ENCODE measurements at regions not wholly inside any gene's neighbourhood (a gene's known extent, or its start where the extent isn't known, plus 50 kb on each side); places are given as distances from the start of the nearest gene placed in this dataset.
"Not testable (repeated sequence)": the region's sequence is repeated elsewhere in the genome, so short reads cannot be mapped to it uniquely, and the experiment has no call there.

DNA sequence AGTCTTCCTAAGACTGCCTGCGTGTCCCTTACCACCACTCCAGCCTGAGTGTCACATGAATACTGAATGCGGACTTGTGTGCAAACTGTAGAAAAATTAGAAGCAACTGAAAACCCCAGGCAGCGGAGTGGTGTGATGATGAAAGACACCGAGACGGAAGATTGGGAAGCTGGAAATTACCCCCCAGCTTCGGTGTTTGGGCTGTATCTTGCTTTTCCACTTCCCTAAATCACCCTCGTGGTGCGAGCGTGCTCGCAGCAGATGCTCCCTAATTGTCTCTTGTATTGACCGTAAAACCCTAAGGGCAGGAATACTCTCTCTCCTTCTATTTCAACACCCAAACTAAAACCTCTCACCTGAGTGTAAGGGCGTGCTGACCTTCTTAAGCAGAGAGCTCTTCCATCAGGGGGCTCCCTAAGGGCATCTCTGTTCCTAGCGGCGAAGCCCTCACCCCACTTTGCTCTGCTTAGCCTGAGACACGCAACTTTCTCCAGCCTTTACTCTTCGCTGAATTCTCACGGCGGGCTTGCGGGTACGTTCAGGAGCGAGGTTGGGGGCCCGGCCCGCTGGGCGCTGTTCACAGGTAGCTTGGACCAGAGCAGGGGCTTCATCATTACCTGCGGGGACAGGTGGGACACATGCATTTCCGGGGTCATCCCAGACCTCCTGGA, 62.4 kb downstream of the CRYBB2 start:
- DNase-seq (ENCODE audit: low read depth): no peak

DNA sequence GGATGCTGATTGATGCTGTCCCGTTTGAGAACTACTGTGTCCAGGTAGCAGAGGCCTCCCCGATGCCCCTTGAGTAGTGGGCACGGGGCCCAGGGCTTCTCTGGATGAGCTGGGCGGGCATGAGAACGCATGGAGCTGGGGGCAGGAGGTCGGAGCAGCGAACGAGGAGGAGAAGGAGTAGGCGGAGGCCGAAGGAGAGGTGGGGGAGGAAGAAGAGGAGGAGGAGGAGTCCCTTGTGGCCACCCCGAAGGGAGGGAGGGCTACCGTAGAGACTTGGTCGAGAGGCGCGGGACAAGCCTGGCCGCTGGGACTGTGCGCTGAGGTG, 62.9 kb downstream of the CRYBB2 start:
- DNase-seq (ENCODE audit: low read depth): no peak

DNA sequence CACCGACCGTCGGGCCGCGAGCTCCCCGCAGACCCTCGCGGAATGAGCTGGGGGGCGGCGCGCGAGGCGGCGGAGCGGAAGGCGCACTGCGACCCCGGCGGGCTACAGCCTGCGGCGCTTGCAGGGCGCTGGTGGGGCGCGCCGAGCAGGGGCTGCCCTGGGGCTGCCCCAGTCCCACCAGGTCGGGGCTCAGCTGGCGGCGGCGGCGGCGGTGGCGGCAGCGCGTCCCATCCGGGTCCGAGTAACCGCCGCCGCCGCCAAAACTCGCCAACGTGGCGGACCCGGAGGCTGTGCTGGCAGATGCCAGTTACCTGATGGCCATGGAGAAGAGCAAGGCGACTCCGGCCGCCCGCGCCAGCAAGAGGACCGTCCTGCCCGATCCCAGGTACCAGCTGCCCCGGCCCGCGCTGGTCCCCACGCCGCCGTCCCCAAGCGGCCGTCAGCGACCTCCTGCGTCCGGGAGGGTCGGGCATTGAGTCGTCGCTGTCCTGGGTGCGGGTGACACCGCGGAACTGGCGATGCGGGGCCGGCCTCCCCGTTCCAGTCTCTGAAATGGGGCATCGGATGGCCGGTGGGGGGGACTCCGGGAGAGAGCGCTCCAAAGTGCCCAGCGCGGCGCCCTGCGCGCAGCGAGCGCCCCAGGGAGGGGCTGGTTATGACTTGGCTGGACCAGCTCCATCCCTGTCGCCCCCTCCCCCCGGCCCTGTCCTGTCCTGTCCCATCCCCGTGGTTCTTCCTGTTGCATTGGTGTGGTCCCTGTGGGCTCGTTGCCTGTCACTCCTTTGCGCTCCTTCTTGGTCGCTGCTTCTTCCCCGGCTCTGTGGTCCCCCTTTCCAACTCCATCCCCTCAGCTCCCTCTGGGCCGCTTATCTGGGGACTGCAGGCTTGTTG, 63.5 kb downstream of the CRYBB2 start:
- DNase-seq (ENCODE audit: low read depth): no peak

DNA sequence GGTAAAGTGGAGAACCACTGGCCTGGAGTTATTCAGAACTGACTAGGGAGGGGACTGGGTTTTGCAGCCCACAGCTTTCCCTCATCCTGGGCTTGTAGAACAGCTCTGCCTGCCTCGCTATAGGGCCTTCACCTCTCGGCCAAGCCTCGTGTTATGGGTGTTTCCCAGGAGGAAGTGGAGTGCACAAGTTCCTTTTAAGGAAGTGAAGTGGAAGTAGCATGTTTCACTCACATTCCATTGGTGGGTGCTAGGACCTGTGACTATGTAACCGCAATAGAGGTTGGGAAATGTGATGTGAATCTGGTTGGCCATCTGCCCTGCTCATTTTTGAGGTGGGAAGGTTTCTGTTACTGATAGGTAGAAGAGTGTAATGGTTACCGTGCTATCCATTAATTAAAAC, 69.0 kb downstream of the CRYBB2 start:
- not testable (repeated sequence) for DNase-seq (ENCODE audit: low read depth)

DNA sequence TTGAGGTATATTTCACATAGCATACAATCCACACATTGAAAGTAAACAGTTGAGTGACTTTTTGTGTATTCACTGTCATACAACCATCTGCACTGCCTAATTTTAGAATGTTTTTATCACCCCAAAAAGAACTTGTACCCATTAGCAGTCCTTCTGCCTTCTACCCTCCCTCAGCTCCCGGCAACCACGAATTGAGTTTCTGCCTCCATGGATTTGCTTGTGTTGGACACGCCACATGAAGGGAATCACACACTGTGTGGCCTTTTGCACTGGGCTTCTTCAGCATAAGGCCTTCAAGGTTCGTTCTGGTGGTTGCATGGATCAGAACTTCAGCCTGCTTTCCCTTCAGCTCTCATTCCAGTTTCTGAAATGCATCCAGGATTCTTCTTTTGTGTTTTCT, 82.5 kb downstream of the CRYBB2 start:
- not testable (repeated sequence) for DNase-seq (ENCODE audit: low read depth)

DNA sequence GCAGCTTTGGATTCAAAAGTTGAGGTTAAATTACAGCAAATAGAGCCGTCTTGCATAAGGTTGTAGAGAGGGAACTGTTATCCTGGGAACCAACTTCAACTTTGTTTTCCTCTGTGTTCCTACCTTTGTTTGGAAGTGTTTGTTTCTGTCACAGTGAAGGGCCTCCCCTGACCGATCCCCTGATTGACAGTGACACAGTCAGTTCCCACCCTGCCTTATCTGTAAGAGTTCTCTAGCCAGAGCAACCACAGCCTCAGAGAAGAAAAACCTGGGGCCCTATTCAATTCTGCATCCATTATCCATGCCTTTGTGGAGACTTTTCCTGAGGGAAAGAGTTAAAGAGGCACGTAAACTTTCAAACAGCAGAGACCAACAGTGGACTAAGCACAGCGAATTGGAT, 90.1 kb downstream of the CRYBB2 start:
- not testable (repeated sequence) for DNase-seq (ENCODE audit: low read depth)

DNA sequence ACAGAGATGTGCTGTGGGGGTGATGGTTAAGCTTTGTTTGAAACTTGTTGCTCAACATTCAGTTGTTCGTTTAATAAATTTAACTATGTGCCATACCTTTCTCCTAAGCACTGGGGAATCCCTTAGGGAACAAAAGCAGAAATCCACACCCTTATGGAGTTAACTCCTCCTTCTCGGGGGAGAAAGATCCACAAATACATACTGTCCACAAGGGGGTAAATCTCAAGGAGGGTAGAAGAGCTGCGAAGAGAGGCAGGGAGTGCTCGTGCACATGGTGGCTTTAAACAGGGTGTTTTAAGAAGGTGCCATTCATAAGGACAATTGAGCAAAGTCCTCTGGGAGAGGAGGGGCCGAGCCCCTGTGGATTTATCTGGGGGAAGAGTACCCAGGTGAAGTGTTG, 92.5 kb downstream of the CRYBB2 start:
- not testable (repeated sequence) for DNase-seq (ENCODE audit: low read depth)

DNA sequence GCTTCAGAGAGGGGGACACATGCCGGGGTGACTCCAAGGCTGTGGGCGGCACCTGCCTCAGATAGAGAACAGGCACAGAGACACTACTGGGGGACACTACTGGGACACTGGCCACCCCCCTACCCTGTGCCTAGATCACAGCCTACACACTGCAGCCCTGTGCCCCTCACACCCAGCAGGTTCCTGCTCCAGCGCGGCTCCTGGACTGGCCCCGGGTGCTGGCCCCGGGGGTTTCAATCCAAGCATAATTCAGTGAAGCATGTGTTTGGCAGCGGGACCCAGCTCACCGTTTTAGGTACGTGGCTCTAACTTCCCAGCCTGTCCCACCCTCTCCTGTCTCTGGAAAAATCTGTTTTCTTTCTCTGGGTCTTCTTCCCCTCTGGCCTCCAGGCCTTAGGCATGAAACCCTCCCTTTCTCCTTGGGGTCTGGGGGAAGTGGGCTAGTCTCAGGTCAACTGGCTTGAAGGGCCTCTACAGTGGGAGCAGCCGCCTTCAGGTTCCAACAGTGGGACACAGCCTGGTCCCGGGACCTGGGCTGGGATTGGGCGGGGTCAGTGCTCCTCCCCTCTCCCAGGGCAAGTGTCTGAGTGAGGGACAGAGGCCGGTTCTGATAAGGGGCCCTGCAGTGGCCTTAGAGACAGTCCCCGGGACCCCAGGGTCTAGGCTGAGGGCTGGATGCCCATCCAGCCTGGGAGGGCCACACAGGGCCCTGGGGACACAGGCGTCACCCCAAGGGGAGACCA, 98.8 kb downstream of the CRYBB2 start:
- no peak for DNase-seq (ENCODE audit: low read depth)

DNA sequence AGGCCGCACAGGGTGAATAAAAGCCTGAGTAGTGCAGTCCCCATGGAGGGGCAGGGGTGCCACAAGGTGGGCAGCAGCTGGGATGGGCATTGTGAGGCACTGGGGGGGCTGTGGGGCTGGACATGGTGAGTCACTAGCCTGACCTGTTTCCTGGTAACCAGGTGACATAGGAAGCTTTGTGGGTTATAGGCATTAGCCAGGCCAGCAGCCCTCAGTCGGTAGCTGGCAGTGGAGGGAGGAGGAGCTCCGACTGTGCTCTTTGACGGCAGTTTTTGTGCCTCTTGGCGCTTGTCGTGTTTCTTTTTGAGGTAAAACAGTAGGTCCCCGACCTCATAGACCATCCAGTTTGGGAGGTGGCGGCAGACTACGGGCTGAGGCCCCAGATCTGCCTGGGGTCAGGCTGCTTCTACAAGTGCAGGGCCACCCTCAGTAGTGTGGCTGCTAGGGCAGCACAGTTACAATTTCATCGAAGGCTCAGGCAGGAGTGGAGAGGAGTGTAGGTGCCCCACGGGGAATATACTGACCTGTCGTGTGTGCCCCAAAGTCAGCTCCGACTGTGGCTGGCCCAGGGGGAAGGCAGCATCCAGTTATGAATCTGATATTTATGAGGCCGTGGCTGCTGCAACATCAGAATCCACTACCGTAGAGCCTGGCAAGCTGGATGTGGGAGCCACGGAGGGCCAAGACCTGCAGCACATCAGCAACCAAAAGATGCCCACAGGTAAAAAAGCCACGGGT, 107.7 kb downstream of the CRYBB2 start:
- DNase-seq (ENCODE audit: low read depth): no peak

DNA sequence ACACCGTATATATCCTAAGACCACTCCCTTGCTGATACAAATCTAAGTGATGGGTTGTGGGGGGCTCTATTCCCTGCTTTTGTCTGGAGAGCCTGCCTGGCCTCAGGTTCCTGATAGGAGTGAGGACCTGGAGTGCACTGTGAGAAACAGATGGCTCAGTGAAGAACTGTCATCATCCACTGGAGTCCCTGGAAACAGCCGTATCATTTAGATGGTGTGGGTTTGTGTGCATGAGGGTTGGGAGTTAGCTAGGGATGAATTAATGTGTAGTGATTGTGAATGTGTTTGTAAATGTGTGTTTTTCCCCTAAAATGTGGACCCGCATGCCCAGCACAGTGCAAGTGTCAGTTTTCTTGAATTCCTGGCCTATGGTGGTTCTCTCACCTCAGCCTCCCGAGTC, 111.6 kb downstream of the CRYBB2 start:
- no peak for DNase-seq (ENCODE audit: low read depth)

DNA sequence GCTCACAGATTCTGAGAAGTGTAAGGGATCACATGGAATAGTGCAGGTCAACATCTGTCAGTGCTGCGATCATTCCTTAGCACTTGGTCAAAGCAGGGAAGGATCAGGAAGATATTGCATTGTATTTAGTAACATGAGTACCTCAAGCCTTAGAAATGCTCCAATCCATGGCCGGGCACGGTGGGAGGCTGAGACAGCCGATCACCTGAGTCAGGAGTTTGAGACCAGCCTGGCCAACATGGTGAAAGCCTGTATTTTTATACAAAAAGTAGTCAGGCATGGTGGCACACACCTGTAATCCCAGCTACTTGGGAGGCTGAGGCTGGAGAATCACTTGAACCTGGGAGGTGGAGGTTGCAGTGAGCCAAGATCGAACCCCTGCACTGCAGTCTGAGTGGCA, 112.5 kb downstream of the CRYBB2 start:
- not testable (repeated sequence) for DNase-seq (ENCODE audit: low read depth)

DNA sequence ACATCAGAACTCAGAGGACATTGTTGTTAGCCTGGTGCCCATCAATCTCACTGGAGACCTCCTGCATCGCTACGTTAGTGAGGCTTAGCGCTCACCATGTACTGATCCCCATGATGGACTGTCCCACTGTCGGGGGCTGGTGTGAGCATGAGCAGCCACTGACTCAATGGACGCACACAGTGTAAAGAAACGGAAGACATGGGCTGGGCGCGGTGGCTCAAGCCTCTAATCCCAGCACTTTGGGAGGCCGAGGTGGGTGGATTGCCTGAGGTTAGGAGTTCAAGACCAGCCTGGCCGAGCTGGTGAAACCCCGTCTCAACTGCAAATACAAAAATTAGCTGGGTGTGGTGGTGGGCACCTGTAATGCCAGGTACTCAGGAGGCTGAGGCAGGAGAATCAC, 112.9 kb downstream of the CRYBB2 start:
- DNase-seq (ENCODE audit: low read depth): no peak

DNA sequence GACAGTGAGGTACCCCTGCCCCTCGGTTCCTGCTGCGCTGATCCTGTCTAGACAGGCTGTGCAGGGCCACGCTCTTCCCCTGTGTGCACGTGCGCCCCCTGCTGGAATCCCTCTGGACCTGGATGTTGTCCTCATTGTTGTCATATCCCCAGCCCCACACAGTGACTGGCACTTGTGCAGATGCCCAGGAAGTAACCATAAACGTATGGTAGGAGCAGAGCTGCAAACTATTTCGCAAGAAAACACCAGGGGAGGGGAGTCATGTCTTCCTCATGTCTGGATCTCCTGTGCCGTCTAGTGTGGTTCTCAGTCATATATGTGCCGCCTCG, 114.7 kb downstream of the CRYBB2 start:
- no peak for DNase-seq (ENCODE audit: low read depth)

DNA sequence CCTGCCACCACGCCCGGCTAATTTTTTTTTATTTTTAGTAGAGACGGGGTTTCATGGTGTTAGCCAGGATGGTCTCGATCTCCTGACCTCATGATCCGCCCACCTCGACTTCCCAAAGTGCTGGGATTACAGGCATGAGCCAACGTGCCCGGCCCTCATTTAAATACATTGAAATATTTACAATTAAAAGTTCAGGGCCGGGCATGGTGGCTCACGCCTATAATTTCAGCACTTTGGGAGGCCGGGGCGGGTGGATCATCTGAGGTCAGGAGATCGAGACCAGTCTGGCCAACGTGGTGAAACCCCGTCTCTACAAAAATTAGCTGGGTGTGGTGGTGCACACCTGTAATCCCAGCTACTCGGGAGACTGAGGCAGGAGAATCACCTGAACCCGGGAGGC, 115.2 kb downstream of the CRYBB2 start:
- not testable (repeated sequence) for DNase-seq (ENCODE audit: low read depth)

DNA sequence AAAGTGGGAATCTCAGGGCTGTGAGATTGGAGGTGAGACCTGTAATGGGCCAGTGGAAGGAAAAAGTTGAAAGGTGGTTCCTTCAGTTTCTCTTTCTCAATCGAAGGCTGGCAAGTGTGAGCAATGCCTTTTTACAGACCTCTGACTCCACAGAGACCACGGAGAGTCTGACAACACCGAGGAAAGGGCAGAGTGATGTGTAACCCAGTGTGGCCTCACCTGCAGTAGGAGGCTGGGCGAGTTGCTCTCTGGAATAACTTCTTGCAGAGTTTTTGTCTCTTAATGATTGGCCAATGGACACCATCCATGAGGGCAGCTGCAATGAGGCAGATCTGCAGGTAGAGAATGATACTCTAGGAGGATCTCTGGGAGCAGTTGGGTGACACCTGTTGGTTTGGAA, 115.8 kb downstream of the CRYBB2 start:
- DNase-seq (ENCODE audit: low read depth): not testable (repeated sequence)

DNA sequence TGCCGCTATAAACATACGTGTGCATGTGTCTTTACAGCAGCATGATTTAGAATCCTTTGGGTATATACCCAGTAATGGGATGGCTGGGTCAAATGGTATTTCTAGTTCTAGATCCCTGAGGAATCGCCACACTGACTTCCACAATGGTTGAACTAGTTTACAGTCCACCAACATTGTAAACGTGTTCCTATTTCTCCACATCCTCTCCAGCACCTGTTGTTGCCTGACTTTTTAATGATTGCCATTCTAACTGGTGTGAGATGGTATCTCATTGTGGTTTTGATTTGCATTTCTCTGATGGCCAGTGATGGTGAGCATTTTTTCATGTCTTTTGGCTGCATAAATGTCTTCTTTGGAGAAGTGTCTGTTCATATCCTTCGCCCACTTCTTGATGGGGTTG, 121.1 kb downstream of the CRYBB2 start:
- not testable (repeated sequence) for DNase-seq (ENCODE audit: low read depth)

DNA sequence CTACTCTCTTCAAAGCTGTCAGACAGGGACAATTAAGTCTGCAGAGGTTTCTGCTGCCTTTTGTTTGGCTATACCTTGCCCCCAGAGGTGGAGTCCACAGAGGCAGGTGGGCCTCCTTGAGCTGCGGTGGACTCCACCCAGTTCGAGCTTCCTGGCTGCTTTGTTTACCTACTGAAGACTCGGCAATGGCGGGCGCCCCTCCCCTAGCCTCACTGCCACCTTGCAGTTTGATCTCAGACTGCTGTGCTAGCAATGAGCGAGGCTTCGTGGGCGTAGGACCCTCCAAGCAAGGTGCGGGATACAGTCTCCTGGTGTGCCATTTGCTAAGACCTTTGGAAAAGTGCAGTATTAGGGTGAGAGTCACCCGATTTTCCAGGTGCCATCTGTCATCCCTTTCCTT, 124.9 kb downstream of the CRYBB2 start:
- DNase-seq (ENCODE audit: low read depth): not testable (repeated sequence)

DNA sequence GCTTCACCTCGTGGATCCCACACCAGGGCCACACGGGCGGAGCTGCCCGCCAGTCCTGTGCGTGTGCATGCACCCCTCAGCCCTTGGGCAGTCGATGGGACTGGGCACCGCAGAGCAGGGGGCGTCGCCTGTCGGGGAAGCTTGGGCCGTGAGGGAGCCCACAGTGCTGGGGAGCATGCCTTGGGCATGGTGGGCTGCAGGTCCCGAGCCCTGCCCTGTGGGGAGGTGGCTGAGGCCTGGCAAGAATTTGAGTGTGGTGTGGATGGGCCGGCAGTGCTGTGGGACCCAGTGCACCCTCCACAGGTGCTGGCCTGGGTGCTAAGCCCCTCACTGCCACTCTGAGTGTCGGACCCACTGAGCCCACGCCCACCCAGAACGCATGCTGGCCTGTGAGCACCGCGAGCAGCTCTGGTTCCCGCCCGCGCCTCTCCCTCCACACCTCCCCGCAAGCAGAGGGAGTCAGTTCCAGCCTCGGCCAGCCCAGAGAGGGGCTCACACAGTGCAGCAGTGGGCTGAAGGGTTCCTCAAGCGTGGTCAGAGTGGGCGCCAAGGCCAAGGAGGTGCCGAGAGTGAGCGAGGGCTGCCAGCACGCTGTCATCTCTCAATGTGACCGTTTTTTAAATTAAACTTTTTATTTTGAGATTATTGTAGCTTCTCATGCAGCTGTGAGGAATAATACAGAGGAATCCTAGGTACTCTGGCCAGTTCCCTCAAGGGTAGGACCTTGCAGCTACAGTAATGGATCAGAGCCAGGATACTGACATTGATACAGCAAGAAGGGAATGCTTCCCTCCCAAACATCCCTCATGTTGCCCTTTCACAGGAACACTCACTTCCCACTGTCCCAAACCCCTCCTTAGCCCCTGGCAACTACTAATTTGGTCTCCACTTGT, 127.7 kb downstream of the CRYBB2 start:
- no peak for DNase-seq (ENCODE audit: low read depth)

DNA sequence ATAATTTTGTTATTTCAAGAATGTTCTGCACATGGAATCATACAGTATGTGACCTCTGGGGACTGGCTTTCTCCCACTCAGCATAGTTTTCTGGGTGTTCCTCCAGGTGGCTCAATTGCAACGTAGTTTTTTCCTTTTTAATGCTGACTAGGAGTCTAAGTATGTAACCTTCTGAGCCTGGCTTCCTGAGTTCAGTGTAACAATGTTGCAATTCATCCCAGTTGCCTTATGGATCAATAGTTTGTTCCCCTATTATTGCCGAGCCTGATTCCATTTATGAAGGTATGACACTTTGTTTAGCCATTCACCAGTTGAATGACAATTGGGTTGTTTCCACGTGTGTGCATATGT, 128.3 kb downstream of the CRYBB2 start:
- DNase-seq (ENCODE audit: low read depth): no peak

DNA sequence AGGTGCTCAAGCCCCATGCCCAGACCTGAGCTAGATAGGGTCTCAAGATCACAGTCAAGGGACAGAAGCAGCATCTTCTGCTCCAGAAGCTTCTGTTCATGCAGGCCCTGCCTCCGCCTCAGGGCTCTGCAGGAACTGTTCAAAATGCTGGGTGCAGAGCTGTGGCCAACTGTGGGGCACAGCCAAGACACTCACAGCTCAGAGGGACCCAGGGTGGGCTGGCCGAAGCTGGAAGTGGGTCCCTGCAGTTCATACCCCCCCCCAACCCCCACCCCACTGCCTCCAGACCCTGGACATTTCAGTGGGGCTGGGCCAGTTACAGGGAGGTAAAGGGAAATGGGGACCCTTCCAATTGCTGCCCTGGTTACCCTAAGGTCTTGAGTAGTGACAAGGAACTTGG, 129.0 kb downstream of the CRYBB2 start:
- no peak for DNase-seq (ENCODE audit: low read depth)

DNA sequence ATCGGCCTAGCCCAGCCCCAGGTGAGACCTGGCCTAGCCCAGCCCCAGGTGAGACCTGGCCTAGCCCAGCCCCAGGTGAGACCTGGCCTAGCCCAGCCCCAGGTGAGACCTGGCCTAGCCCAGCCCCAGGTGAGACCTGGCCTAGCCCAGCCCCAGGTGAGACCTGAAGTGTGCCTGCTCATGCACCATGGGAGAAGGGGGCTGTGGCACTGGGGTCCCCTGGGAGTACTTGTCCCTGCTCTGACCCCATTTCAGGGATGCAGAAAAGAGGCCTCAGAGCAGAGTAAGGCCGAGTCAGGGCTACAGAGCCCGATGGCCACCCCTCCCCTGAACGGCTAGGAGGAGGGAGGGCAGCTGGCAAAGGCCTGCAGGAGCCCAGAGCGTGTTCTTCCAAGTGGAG, 129.6 kb downstream of the CRYBB2 start:
- not testable (repeated sequence) for DNase-seq (ENCODE audit: low read depth)
